Peyer's patch (tissue), 4 donors: ENCODE measurements at regions not wholly inside any gene's neighbourhood (a gene's known extent, or its start where the extent isn't known, plus 50 kb on each side); places are given as distances from the start of the nearest gene placed in this dataset.

Experiments
- POLR2A ChIP-seq, 2 donors: fragments of 450-650 bp; IDR thresholded peaks; one replicate each; pipeline ENCODE4 v1.5.1; 2017; ENCODE audit warnings: antibody characterized with exemption in 2 of 2, mild to moderate bottlenecking in 2 of 2, moderate library complexity in 2 of 2
- TF ChIP-seq, protein P1 (sequence below), 6 experiments: fragments of 450-650 bp in 4 of 6; fragments of 200-600 bp in 2 of 6; sonication (generic) in 1 of 6; IDR thresholded peaks; one replicate each; pipeline ENCODE4 v1.5.1; 2017 to 2019; ENCODE audit warnings: antibody characterized with exemption in 6 of 6, mild to moderate bottlenecking in 3 of 6, moderate library complexity in 1 of 6

- TF ChIP-seq, protein P1, sequence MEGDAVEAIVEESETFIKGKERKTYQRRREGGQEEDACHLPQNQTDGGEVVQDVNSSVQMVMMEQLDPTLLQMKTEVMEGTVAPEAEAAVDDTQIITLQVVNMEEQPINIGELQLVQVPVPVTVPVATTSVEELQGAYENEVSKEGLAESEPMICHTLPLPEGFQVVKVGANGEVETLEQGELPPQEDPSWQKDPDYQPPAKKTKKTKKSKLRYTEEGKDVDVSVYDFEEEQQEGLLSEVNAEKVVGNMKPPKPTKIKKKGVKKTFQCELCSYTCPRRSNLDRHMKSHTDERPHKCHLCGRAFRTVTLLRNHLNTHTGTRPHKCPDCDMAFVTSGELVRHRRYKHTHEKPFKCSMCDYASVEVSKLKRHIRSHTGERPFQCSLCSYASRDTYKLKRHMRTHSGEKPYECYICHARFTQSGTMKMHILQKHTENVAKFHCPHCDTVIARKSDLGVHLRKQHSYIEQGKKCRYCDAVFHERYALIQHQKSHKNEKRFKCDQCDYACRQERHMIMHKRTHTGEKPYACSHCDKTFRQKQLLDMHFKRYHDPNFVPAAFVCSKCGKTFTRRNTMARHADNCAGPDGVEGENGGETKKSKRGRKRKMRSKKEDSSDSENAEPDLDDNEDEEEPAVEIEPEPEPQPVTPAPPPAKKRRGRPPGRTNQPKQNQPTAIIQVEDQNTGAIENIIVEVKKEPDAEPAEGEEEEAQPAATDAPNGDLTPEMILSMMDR (IDR thresholded peaks at IDR 0.05) = no peak
- TF ChIP-seq POLR2A (IDR thresholded peaks at IDR 0.05) = no peak
Observed at GRCh38 chr6:18958146-18958545, 571.0 kb downstream of the RNF144B start.
